Upper lobe of right lung (tissue), 1 donor: ENCODE measurements at regions not wholly inside any gene's neighbourhood (a gene's known extent, or its start where the extent isn't known, plus 50 kb on each side); places are given as distances from the start of the nearest gene placed in this dataset.

Source experiments
- ATAC-seq: fragments of 200-7000 bp; cut with Tn5 transposase; one replicate; pipeline ENCODE4 v1.9.1; 2020; ENCODE audit warnings: mild to moderate bottlenecking, moderate library complexity
- DNase-seq: peaks from one replicate; pipeline ENCODE4 v3.0.0-alpha.2; 2020
- H3K27ac ChIP-seq: fragments of 200-600 bp; one replicate; pipeline ENCODE4 v1.8.0; 2022
- H3K27me3 ChIP-seq: fragments of 200-600 bp; one replicate; pipeline ENCODE4 v1.8.0; 2022; ENCODE audit warnings: mild to moderate bottlenecking
- H3K36me3 ChIP-seq: fragments of 200-600 bp; one replicate; pipeline ENCODE4 v1.8.0; 2022
- H3K4me1 ChIP-seq: fragments of 200-600 bp; one replicate; pipeline ENCODE4 v1.8.0; 2022
- H3K4me3 ChIP-seq: fragments of 200-600 bp; one replicate; pipeline ENCODE4 v1.8.0; 2022; ENCODE audit warnings: mild to moderate bottlenecking
- H3K9me3 ChIP-seq: fragments of 200-600 bp; one replicate; pipeline ENCODE4 v1.8.0; 2022
- intact Hi-C: fragments of 100-400 bp; cut with DNase I; formaldehyde crosslinking; loops from one replicate; pipeline ENCODE4 v1.11.0; 2022
- TF ChIP-seq, protein P1 (sequence below): fragments of 200-600 bp; IDR thresholded peaks from one replicate; pipeline ENCODE4 v1.8.0; 2022; ENCODE audit warnings: antibody characterized with exemption
- donor health status: DM: no; HTN: yes; CAD: no; lungs with severe emphysema.

DNA sequence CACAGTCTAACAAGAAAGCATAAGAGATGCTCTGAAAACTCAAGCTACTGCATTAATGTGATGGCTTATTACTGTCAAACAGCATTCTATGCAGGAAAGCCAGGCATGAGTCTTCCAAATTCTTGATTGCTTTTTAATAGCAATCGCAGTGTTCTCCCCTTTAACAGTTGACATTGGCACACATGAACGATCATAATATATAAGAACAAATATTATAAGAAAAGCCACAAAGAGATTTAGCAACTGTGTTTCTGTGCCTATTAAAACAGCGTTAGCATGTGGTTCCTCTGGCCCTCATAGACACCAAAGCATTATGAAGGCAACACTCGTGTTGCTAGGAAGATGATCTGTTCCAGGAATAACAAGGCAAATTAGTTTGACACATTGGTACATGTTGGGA is 245.0 kb downstream of the ACKR3 start:
- ATAC-seq (no peak), DNase-seq (no peak)
- Histone ChIP-seq H3K4me1 (no peaks in the 10 kb centered on the region), H3K27me3 (no peaks in the 10 kb centered on the region), H3K36me3 (no peaks in the 10 kb centered on the region), H3K4me3 (no peak overlapping the region), H3K9me3 (peaks cover 9% of the 10 kb centered on the region), H3K27ac (no peak overlapping the region)
- intact Hi-C loops, result no loop called here
- TF ChIP-seq, protein P1, sequence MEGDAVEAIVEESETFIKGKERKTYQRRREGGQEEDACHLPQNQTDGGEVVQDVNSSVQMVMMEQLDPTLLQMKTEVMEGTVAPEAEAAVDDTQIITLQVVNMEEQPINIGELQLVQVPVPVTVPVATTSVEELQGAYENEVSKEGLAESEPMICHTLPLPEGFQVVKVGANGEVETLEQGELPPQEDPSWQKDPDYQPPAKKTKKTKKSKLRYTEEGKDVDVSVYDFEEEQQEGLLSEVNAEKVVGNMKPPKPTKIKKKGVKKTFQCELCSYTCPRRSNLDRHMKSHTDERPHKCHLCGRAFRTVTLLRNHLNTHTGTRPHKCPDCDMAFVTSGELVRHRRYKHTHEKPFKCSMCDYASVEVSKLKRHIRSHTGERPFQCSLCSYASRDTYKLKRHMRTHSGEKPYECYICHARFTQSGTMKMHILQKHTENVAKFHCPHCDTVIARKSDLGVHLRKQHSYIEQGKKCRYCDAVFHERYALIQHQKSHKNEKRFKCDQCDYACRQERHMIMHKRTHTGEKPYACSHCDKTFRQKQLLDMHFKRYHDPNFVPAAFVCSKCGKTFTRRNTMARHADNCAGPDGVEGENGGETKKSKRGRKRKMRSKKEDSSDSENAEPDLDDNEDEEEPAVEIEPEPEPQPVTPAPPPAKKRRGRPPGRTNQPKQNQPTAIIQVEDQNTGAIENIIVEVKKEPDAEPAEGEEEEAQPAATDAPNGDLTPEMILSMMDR, result no peak

DNA sequence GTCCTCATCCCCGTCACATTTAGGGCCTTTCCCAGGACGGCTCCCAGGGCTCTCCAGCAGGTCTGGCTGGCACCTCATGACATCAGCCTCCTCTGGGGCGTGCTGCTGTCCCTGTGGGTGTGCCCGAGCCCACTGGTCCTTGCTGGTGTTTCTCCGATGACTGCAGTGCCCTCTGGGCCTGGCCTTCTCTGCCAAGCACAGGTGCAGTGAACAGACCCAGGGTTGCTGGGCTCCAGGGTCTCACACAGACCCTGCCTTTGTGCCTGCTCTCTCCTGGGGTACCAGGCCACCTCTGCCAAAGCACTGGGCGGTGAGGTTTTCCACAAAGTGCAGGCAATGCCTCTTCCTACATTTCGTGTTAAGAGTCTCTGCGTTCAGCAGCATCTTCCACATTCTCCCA is 246.1 kb downstream of the ACKR3 start:
- H3K27me3 ChIP-seq, result no peaks in the 10 kb centered on the region
- ATAC-seq, result no peak

DNA sequence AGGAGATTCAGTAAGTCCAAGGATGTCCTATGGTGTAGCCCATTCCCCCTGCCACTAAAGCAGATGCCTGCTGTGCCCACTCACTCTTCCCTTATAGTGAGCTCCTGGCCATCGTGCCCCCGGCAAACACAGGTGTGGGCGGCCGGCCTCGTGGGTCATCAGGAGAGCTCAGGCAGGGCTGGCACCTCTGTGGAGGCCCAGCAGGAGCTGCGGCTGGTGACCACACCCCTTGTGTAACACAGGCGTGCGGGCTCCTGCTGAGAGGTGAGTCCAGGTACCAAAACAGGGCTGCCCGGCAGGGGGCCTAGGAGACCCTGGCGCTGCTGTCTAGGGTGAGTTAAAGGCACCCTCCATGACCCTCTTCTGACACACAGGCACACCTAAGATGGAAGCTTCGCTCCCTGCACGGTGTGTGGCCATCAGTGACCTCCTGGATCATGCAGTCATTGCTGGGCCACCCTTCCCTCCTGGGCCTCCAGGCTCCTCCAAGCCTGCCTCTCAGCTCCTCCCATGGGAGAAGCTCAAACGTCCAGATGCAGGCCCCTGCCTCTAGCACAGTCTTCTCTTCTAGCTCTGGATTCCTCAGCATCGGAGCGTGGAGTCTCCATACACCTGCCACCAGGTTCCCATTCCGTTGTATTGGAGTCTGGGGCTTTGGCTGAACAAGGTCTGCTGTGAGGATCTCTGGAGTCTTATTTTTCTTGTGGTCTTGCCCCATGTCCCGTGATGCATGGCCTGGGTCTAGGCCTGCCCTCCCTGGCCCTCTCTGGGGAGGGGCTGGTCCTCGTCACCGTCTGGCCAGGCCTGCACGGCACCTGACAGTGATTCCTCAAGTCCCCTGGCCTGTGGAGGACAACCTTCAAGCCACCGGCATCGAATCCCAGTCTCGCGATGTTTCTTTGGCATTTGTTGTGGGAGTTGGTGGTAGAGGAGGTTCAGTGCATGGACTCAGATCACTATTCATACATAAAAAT is 246.9 kb downstream of the ACKR3 start:
- intact Hi-C loops, result no loop called here
- ATAC-seq, result peak; percentile 12

More for the DNA sequence above, 246.1 kb downstream of the ACKR3 start:
- TF ChIP-seq, protein P1, result no peak
- H3K9me3 ChIP-seq, result no peaks in the 10 kb centered on the region
- H3K4me3 ChIP-seq, result no peak overlapping the region
- intact Hi-C loops, result no loop called here
- H3K27ac ChIP-seq, result no peak overlapping the region
- H3K36me3 ChIP-seq, result no peaks in the 10 kb centered on the region
- no peaks in the 10 kb centered on the region for H3K4me1 ChIP-seq
- no peak for DNase-seq

DNA sequence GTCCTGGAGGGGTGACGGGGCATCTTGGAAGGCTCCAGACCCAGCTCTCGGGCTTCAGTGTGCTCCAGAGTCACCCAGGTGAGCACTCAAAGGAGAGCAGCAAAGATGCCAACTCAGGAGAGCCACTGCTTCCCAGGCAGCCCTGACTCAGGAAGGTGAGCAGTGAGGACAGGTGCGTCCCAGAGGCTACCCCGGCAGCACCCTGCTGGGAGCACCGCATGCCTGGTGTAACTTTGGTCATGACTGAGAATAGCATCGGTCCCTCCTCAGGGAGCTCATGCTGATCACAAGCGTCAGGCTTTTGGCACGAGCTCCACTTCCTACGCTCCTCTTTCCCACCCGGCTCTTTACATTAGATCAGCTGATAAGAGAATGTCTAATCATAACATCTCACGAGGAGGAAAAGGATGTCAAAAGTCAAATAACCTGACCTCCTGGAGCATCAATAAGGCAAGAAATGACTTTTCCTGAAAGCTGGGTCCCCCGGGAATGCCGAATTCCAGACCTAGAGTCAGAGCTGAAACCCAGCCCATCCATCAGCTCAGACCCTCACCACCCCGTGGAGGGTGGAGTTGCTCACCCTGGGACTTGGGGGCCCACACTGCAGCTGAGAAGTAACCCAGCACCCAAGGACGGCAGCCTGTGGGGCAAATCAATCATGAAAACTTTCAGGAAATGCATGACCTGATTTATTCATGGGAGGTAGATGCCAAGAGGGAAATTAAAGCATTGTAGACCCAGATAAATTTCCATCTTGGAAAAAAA is 248.8 kb downstream of the ACKR3 start:
- Histone ChIP-seq H3K9me3 (no peaks in the 10 kb centered on the region), H3K4me1 (no peaks in the 10 kb centered on the region), H3K27ac (no peak overlapping the region), H3K4me3 (no peak overlapping the region), H3K27me3 (no peaks in the 10 kb centered on the region), H3K36me3 (no peaks in the 10 kb centered on the region)
- TF ChIP-seq, protein P1, result no peak
- no peak for DNase-seq
- ATAC-seq, result no peak
- intact Hi-C loops, result no loop called here

More for the DNA sequence above, 246.9 kb downstream of the ACKR3 start:
- Histone ChIP-seq H3K4me1 (no peaks in the 10 kb centered on the region), H3K27me3 (no peaks in the 10 kb centered on the region), H3K9me3 (no peaks in the 10 kb centered on the region), H3K27ac (no peak overlapping the region), H3K36me3 (no peaks in the 10 kb centered on the region), H3K4me3 (no peak overlapping the region)
- DNase-seq, result no peak
- TF ChIP-seq, protein P1, result no peak

DNA sequence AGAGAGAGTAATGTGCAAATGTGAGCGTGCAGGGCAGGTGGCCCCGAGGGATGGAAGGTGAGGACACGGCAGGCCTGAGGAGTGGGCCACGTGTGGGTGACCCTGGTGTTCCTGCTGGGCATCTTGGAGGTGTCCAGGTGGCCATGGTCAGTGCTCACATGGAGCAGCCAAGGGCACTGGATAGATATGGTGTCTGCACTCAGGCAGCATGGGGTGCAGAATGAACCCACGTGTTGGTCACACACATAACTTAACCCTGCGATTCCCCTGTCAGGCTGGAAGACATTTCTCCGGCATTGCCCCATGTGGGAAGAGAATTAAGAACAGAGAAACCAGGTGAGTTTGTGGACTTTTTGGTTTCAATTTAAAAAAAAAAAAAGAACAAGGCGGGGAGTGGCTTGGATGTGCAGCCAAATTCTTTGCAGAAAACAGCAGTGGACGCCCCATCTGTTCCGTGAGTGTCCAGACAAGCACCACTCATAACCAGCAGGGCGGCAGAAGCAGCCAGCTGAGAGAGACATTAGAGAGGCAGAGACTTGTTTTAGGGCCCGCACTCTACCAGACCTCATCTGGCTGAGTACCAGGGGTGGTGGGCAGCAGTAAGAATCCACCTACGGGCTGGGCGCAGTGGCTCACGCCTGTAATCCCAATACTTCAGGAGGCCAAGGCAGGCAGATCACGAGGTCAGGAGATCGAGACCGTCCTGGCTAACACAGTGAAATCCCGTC is 249.8 kb downstream of the ACKR3 start:
- ATAC-seq, result no peak
- TF ChIP-seq, protein P1, result no peak
- Histone ChIP-seq H3K9me3 (no peaks in the 10 kb centered on the region), H3K27me3 (no peaks in the 10 kb centered on the region), H3K36me3 (no peaks in the 10 kb centered on the region), H3K27ac (no peak overlapping the region), H3K4me3 (no peak overlapping the region), H3K4me1 (no peaks in the 10 kb centered on the region)
- intact Hi-C loops, result no loop called here
- DNase-seq, result no peak
